ENCODE measurements at regions not wholly inside any gene's neighbourhood (a gene's known extent, or its start where the extent isn't known, plus 50 kb on each side); places are given as distances from the start of the nearest gene placed in this dataset.

- H3K9me3 Mint-ChIP-seq (ENCODE audit: low read depth, unreplicated experiment) = peaks cover 2% of the 10 kb centered on the region
- BruUV-seq (replicated peaks) = no TSS peak
- H3K4me1 Mint-ChIP-seq (ENCODE audit: low read depth, unreplicated experiment) = no peaks in the 10 kb centered on the region
- CTCF ChIA-PET = no interaction called here
- H3K36me3 Mint-ChIP-seq (ENCODE audit: insufficient read depth, unreplicated experiment) = no peaks in the 10 kb centered on the region
- TF ChIP-seq, protein P1, sequence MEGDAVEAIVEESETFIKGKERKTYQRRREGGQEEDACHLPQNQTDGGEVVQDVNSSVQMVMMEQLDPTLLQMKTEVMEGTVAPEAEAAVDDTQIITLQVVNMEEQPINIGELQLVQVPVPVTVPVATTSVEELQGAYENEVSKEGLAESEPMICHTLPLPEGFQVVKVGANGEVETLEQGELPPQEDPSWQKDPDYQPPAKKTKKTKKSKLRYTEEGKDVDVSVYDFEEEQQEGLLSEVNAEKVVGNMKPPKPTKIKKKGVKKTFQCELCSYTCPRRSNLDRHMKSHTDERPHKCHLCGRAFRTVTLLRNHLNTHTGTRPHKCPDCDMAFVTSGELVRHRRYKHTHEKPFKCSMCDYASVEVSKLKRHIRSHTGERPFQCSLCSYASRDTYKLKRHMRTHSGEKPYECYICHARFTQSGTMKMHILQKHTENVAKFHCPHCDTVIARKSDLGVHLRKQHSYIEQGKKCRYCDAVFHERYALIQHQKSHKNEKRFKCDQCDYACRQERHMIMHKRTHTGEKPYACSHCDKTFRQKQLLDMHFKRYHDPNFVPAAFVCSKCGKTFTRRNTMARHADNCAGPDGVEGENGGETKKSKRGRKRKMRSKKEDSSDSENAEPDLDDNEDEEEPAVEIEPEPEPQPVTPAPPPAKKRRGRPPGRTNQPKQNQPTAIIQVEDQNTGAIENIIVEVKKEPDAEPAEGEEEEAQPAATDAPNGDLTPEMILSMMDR (IDR thresholded peaks at IDR 0.05; ENCODE audit: unreplicated experiment) = no peak
- intact Hi-C loops (cut with micrococcal nuclease; ENCODE audit: unreplicated experiment) = no loop called here
- DNase-seq = no peak
- H3K27ac Mint-ChIP-seq (ENCODE audit: unreplicated experiment) = no peak overlapping the region
- no peak overlapping the region for H3K4me3 Mint-ChIP-seq (ENCODE audit: low read depth, unreplicated experiment)
- no peaks in the 10 kb centered on the region for H3K27me3 Mint-ChIP-seq (ENCODE audit: unreplicated experiment)
Measured at GRCh38 chr5:30765227-30765626, 428.3 kb upstream of the CDH6 start.

DNA sequence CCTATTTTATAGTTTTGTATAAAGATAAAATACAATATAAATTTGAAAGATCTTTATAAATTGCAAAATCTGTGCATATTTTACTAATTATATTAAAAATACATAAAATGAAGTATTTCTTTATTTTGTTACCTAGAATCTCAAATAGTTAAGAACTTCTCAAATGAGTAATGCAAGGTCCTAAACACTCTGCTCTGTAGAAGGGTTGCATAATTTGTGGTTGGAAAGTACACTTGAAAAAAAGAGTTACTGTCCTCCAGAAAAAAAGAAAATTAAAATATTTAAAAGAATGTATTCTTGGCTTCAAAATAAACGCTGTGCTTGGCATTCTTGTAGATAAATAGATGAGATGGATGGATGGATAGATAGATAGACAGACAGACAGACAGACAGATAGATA lies 428.8 kb upstream of the CDH6 start:
- peaks cover 2% of the 10 kb centered on the region for H3K9me3 Mint-ChIP-seq (ENCODE audit: low read depth, unreplicated experiment)
- H3K36me3 Mint-ChIP-seq (ENCODE audit: insufficient read depth, unreplicated experiment) = no peaks in the 10 kb centered on the region
- H3K27me3 Mint-ChIP-seq (ENCODE audit: unreplicated experiment) = no peaks in the 10 kb centered on the region
- CTCF ChIA-PET = no interaction called here
- no peak overlapping the region for H3K27ac Mint-ChIP-seq (ENCODE audit: unreplicated experiment)
- intact Hi-C loops (cut with micrococcal nuclease; ENCODE audit: unreplicated experiment) = no loop called here
- no TSS peak for BruUV-seq (replicated peaks)
- H3K4me1 Mint-ChIP-seq (ENCODE audit: low read depth, unreplicated experiment) = no peaks in the 10 kb centered on the region
- TF ChIP-seq, protein P1 (IDR thresholded peaks at IDR 0.05; ENCODE audit: unreplicated experiment) = no peak
- DNase-seq = no peak
- no peak overlapping the region for H3K4me3 Mint-ChIP-seq (ENCODE audit: low read depth, unreplicated experiment)

DNA sequence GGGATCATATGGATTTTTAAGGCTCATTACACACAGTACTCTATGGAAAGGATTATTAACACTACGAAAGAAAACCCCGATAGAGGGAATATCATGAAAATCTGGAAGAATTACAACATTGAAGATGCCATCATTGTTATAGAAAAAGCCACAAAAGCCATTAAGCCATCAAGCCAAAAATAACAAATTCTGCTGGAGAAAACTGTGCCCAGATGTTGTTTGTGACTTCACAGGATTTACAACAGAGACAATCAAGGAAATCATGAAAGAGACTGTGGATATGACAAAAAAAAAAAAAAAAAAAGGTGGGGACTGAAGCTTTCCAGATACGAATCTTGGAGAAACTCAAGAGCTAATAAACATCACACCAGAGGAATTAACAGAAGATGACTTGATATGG lies 433.8 kb upstream of the CDH6 start:
- Mint-ChIP-seq H3K36me3 (ENCODE audit: insufficient read depth, unreplicated experiment) (no peaks in the 10 kb centered on the region), H3K4me1 (ENCODE audit: low read depth, unreplicated experiment) (no peaks in the 10 kb centered on the region), H3K27ac (ENCODE audit: unreplicated experiment) (no peak overlapping the region), H3K9me3 (ENCODE audit: low read depth, unreplicated experiment) (peaks cover 7% of the 10 kb centered on the region), H3K27me3 (ENCODE audit: unreplicated experiment) (no peaks in the 10 kb centered on the region), H3K4me3 (ENCODE audit: low read depth, unreplicated experiment) (no peak overlapping the region)
- TF ChIP-seq, protein P1 (IDR thresholded peaks at IDR 0.05; ENCODE audit: unreplicated experiment) = no peak
- intact Hi-C loops (cut with micrococcal nuclease; ENCODE audit: unreplicated experiment) = no loop called here
- no TSS peak for BruUV-seq (replicated peaks)
- no peak for DNase-seq
- CTCF ChIA-PET = no interaction called here

DNA sequence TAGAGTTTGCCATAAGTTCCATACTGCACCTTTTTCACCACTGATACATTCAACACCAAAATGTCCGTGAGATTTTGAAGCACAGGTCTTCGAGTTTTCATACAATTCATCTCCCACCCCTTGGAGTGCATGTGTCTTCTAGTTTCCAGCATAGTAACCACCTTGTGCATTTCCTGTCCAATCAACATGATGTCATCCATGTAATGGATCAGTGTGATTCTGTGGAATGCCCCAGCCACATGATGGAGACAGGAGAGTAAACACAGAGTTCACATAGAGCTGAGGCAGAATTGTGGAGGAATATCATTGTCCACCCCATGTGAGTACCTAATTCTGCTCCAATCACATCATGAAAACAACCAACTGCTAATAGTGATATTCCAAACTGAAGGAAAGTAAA lies 441.5 kb upstream of the CDH6 start:
- intact Hi-C loops (cut with micrococcal nuclease; ENCODE audit: unreplicated experiment) = no loop called here
- H3K27me3 Mint-ChIP-seq (ENCODE audit: unreplicated experiment) = no peaks in the 10 kb centered on the region
- H3K4me1 Mint-ChIP-seq (ENCODE audit: low read depth, unreplicated experiment) = no peaks in the 10 kb centered on the region
- no peaks in the 10 kb centered on the region for H3K36me3 Mint-ChIP-seq (ENCODE audit: insufficient read depth, unreplicated experiment)
- CTCF ChIA-PET = no interaction called here
- no TSS peak for BruUV-seq (replicated peaks)
- no peak overlapping the region for H3K27ac Mint-ChIP-seq (ENCODE audit: unreplicated experiment)
- no peak for DNase-seq
- peaks cover 9% of the 10 kb centered on the region for H3K9me3 Mint-ChIP-seq (ENCODE audit: low read depth, unreplicated experiment)
- no peak overlapping the region for H3K4me3 Mint-ChIP-seq (ENCODE audit: low read depth, unreplicated experiment)
- TF ChIP-seq, protein P1 (IDR thresholded peaks at IDR 0.05; ENCODE audit: unreplicated experiment) = no peak

DNA sequence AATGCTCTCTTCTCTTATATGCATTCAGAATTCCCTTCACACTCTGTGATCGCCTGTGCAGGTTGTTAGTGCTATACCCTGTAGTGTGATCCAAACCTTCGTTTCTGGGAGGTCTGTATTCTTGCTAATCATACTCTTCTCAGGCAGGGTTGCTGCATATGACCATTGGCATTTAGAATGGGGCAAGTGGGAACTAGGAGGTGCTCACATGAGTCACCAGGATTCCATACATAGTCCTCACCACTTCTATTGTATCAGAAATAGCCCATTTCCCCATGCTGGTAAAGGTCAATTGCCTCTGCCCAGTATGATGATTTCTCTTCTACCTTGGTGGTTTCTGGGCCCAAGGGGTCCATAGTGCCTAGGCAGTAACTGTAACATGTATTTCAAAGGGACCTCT lies 443.5 kb upstream of the CDH6 start:
- Mint-ChIP-seq H3K9me3 (ENCODE audit: low read depth, unreplicated experiment) (peaks cover 9% of the 10 kb centered on the region), H3K36me3 (ENCODE audit: insufficient read depth, unreplicated experiment) (no peaks in the 10 kb centered on the region), H3K4me3 (ENCODE audit: low read depth, unreplicated experiment) (no peak overlapping the region), H3K27ac (ENCODE audit: unreplicated experiment) (no peak overlapping the region), H3K27me3 (ENCODE audit: unreplicated experiment) (no peaks in the 10 kb centered on the region), H3K4me1 (ENCODE audit: low read depth, unreplicated experiment) (no peaks in the 10 kb centered on the region)
- no TSS peak for BruUV-seq (replicated peaks)
- TF ChIP-seq, protein P1 (IDR thresholded peaks at IDR 0.05; ENCODE audit: unreplicated experiment) = no peak
- intact Hi-C loops (cut with micrococcal nuclease; ENCODE audit: unreplicated experiment) = no loop called here
- CTCF ChIA-PET = no interaction called here
- no peak for DNase-seq
